ENCODE measurements at regions not wholly inside any gene's neighbourhood (a gene's known extent, or its start where the extent isn't known, plus 50 kb on each side); places are given as distances from the start of the nearest gene placed in this dataset.

DNA sequence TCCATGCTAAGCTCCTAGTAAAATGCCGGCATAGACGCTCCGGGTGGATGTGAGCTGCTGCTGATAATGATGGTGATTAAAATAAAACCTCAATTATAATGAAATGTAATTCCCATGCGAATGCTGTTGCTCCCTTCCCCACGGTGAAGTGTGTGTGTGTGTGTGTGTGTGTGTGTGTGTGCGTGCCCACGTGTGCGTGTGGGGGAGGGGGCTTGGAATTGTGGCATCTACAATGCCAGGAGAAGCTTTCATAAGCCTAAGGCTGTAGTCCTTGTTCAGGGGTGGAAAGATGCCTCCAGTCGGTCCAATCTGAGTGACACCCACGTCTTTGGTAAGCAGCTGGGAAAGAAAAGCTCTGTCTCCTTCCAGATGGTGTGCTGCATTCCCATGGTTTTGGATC is 137.9 kb downstream of the CDH26 start:
- no peaks in the 10 kb centered on the region for H3K4me1 ChIP-seq
- no peaks in the 10 kb centered on the region for H3K27me3 ChIP-seq
- intact Hi-C loops (cut with DNase I): no loop called here
- no peaks in the 10 kb centered on the region for H3K36me3 ChIP-seq
- H3K4me3 ChIP-seq: no peak overlapping the region
- no peak overlapping the region for H3K27ac ChIP-seq
- no peaks in the 10 kb centered on the region for H3K9me3 ChIP-seq
- DNase-seq (ENCODE audit: low spot score in 2 of 2): no peak
- TF ChIP-seq CTCF (IDR thresholded peaks at IDR 0.05): no peak

DNA sequence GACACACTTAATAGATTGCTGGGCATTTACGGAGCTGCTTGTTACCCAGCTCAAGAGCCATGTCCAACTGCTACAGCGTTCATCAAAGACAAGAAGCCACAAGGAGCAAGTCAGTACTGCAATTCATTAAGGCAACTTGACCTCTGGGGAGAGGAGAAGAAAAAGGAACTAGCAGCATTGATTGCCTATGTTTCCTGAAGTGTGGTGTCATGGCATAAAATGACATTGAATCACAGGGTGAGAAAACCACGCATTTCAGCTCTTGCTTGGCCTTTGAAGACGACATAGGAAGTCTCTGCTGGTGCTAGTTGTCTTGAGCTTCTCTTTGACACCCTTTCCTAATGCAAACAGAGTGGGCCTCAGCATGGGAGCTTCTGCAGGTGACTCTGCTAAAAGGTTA is 139.1 kb downstream of the CDH26 start:
- Histone ChIP-seq H3K36me3 (no peaks in the 10 kb centered on the region), H3K27ac (no peak overlapping the region), H3K4me1 (no peaks in the 10 kb centered on the region), H3K4me3 (no peak overlapping the region), H3K9me3 (no peaks in the 10 kb centered on the region), H3K27me3 (no peaks in the 10 kb centered on the region)
- no peak for DNase-seq (ENCODE audit: low spot score in 2 of 2)
- intact Hi-C loops (cut with DNase I): no loop called here
- no peak for TF ChIP-seq CTCF (IDR thresholded peaks at IDR 0.05)

DNA sequence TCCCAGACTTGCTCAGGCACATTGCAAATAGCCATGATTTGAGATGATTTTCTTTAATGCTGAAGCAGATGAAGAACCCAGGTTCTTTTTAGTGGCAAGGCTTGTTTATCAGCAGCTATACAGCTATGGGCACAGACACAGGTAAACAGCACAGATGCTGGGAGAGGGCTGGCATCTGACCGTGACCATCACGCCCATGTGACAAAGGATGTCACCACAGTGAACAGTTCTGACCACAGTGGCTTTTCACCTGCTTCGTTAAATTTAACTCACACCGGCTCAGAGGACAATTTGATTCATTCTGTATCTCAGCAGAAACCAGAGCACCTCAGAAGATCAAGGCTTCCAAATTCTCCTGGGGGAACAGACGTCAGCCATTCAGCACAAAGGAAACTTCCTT is 142.6 kb downstream of the CDH26 start:
- H3K4me3 ChIP-seq: no peak overlapping the region
- no peaks in the 10 kb centered on the region for H3K36me3 ChIP-seq
- no peak for TF ChIP-seq CTCF (IDR thresholded peaks at IDR 0.05)
- H3K9me3 ChIP-seq: no peaks in the 10 kb centered on the region
- H3K27ac ChIP-seq: no peak overlapping the region
- H3K27me3 ChIP-seq: no peaks in the 10 kb centered on the region
- intact Hi-C loops (cut with DNase I): no loop called here
- H3K4me1 ChIP-seq: no peaks in the 10 kb centered on the region
- no peak for DNase-seq (ENCODE audit: low spot score in 2 of 2)

DNA sequence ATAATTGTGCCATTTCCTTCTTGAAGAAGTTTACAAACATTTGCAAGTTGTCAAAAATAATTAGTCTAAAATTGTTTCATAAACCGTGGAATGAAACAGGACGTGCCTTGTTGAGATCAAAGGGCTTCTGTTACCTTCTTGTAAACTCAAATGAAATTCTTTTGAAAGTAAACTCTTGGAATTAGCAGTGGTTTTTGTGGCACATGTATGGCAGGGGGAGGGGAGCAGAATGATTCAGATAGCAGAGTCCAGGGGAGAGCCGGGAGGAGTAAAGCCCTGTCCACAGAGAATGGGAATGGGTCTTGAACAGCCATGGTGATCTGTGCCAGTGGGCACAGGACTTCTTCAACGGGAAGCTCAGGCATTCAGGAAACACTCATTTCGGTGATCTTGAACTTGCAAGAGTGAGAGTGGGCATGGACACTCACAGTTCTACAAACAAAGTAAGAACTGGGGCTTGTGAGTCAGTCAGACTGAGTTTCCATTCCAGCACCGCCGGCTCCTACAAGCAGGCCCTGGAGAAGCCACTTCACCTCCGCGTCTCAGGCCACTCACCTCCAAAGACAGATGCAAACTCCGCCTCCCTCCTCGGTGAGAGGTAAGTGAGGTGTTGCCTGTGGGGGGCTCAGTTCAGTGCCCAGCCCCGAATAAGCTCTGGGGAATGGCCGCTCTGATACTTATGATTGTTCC is 143.1 kb downstream of the CDH26 start:
- no peaks in the 10 kb centered on the region for H3K36me3 ChIP-seq
- DNase-seq (ENCODE audit: low spot score in 2 of 2): no peak
- no peak for TF ChIP-seq CTCF (IDR thresholded peaks at IDR 0.05)
- H3K9me3 ChIP-seq: no peaks in the 10 kb centered on the region
- H3K27me3 ChIP-seq: no peaks in the 10 kb centered on the region
- no peak overlapping the region for H3K27ac ChIP-seq
- no peak overlapping the region for H3K4me3 ChIP-seq
- intact Hi-C loops (cut with DNase I): no loop called here
- H3K4me1 ChIP-seq: no peaks in the 10 kb centered on the region

DNA sequence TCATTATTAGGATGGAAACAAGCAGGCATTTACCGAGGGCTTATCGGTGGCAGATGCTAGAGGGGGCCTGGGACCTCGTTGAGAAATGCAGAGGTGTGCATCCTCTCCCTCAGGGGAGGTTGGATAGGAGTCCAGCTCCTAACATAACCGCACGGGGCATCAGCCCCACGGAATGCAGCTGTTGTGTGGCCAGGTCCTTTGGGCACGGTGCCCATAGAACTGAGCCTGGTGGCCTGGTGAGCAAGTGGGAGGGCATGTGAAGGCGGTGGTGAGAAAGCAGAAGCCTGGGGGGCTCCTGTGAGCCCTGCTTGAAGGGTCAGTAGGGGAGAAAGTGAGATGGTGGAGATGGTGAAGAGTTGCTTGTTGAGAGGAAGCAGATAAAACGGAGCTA is 143.7 kb downstream of the CDH26 start:
- no peak for DNase-seq (ENCODE audit: low spot score in 2 of 2)
- no peak overlapping the region for H3K27ac ChIP-seq
- H3K4me3 ChIP-seq: no peak overlapping the region
- H3K36me3 ChIP-seq: no peaks in the 10 kb centered on the region
- intact Hi-C loops (cut with DNase I): no loop called here
- no peaks in the 10 kb centered on the region for H3K9me3 ChIP-seq
- TF ChIP-seq CTCF (IDR thresholded peaks at IDR 0.05): no peak
- no peaks in the 10 kb centered on the region for H3K4me1 ChIP-seq
- H3K27me3 ChIP-seq: no peaks in the 10 kb centered on the region

Data from ascending aorta (tissue), 2 donors.